ENCODE measurements at regions not wholly inside any gene's neighbourhood (a gene's known extent, or its start where the extent isn't known, plus 50 kb on each side); places are given as distances from the start of the nearest gene placed in this dataset.

DNA sequence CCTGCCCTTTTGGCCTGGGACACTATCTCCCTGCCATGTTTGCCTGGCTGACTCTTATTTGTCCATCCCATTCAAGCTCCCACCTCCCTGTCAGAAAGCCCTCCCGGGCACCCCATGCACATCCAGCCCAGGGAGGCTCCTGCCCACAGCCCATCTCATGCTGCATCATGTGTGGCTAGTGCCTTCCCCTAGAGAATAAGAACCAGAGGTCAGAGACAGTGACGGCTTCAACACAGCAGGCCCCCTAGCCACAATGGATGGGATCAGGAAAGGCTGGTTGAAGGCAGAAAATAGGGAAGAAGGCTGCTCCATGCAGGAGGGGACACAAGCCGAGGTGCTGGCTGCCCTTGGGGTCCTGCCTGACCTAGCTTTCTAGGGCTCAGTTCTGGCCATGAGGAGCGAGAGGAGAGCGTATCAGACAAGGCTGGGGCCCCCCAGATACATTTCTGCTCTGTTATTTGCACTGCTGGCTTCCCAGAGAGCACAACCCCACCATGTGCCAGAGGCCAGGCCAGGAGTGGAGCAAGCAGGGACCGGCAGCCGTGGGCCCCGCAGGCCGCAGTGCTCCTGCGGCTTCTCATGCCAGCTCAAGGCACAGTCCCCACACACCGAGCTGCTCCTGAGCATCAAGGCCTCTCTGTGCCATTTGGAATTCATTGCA is 161.1 kb upstream of the ZMIZ1 start:
- TF ChIP-seq, protein P1, sequence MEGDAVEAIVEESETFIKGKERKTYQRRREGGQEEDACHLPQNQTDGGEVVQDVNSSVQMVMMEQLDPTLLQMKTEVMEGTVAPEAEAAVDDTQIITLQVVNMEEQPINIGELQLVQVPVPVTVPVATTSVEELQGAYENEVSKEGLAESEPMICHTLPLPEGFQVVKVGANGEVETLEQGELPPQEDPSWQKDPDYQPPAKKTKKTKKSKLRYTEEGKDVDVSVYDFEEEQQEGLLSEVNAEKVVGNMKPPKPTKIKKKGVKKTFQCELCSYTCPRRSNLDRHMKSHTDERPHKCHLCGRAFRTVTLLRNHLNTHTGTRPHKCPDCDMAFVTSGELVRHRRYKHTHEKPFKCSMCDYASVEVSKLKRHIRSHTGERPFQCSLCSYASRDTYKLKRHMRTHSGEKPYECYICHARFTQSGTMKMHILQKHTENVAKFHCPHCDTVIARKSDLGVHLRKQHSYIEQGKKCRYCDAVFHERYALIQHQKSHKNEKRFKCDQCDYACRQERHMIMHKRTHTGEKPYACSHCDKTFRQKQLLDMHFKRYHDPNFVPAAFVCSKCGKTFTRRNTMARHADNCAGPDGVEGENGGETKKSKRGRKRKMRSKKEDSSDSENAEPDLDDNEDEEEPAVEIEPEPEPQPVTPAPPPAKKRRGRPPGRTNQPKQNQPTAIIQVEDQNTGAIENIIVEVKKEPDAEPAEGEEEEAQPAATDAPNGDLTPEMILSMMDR (IDR thresholded peaks at IDR 0.05), result no peak
- TF ChIP-seq POLR2AphosphoS5 (IDR thresholded peaks at IDR 0.05) (no peak), POLR2A (IDR thresholded peaks at IDR 0.05) (no peak)

Data from suprapubic skin (tissue), 4 donors.